H9 (cell line): ENCODE measurements at regions not wholly inside any gene's neighbourhood (a gene's known extent, or its start where the extent isn't known, plus 50 kb on each side); places are given as distances from the start of the nearest gene placed in this dataset.

Source experiments
- DNase-seq: peaks from one replicate; pipeline ENCODE4 v3.0.0-alpha.2; 2017
- H2AFZ ChIP-seq: one replicate; pipeline ENCODE4 v1.6.1; 2013; ENCODE audit warnings: mild to moderate bottlenecking, low read length, control low read depth, moderate library complexity
- H2AK5ac ChIP-seq: 2 replicates; pipeline ENCODE4 v1.6.1; 2013; ENCODE audit warnings: low read length, control low read depth, mixed read lengths; ENCODE audit not compliant: insufficient read length
- H2BK120ac ChIP-seq: one replicate; pipeline ENCODE4 v1.6.1; 2013; ENCODE audit warnings: low read depth, mild to moderate bottlenecking, low read length, control low read depth, inconsistent platforms; ENCODE audit not compliant: poor library complexity, severe bottlenecking
- H2BK12ac ChIP-seq: 2 replicates; pipeline ENCODE4 v1.6.1; 2013; ENCODE audit warnings: low read length, control low read depth, mixed read lengths, low read depth; ENCODE audit not compliant: insufficient read length
- H2BK15ac ChIP-seq: 2 replicates; pipeline ENCODE4 v1.6.1; 2013; ENCODE audit warnings: low read depth, low read length, control low read depth
- H2BK20ac ChIP-seq: one replicate; pipeline ENCODE4 v1.6.1; 2013; ENCODE audit warnings: low read depth, mild to moderate bottlenecking, low read length, control low read depth, inconsistent platforms; ENCODE audit not compliant: poor library complexity, severe bottlenecking
- H2BK5ac ChIP-seq: 2 replicates; pipeline ENCODE4 v1.6.1; 2013; ENCODE audit warnings: low read length, control low read depth, mixed read lengths; ENCODE audit not compliant: insufficient read length
- H3K14ac ChIP-seq: 2 replicates; pipeline ENCODE4 v1.6.1; 2013; ENCODE audit warnings: low read length, control low read depth; ENCODE audit not compliant: insufficient read depth
- H3K18ac ChIP-seq: 2 replicates; pipeline ENCODE4 v1.6.1; 2013; ENCODE audit warnings: low read depth, mild to moderate bottlenecking, mixed read lengths, low read length, control low read depth; ENCODE audit not compliant: insufficient read length
- H3K23ac ChIP-seq: 2 replicates; pipeline ENCODE4 v1.6.1; 2013; ENCODE audit warnings: low read length, control low read depth, mixed read lengths, low read depth; ENCODE audit not compliant: insufficient read length
- H3K23me2 ChIP-seq: 2 replicates; pipeline ENCODE4 v1.6.1; 2013; ENCODE audit warnings: low read depth, mild to moderate bottlenecking, mixed read lengths, low read length, control low read depth; ENCODE audit not compliant: insufficient read length, poor library complexity, severe bottlenecking
- H3K27ac ChIP-seq: 2 replicates; pipeline ENCODE4 v1.5.1; 2013; ENCODE audit warnings: low read length, control low read depth, mixed read lengths, low read depth; ENCODE audit not compliant: insufficient read length
- H3K27me3 ChIP-seq: 2 replicates; pipeline ENCODE4 v1.6.1; 2013; ENCODE audit warnings: low read length, control low read depth, inconsistent platforms; ENCODE audit not compliant: insufficient read depth
- H3K4ac ChIP-seq: 2 replicates; pipeline ENCODE4 v1.6.1; 2013; ENCODE audit warnings: low read depth, mild to moderate bottlenecking, control low read depth, inconsistent platforms, low read length, moderate library complexity
- H3K4me1 ChIP-seq: 2 replicates; pipeline ENCODE4 v1.6.1; 2013; ENCODE audit warnings: low read length, control low read depth, inconsistent platforms; ENCODE audit not compliant: insufficient read depth
- H3K4me2 ChIP-seq: 2 replicates; pipeline ENCODE4 v1.6.1; 2013; ENCODE audit warnings: low read length, control low read depth, mixed read lengths; ENCODE audit not compliant: insufficient read length, insufficient read depth
- H3K56ac ChIP-seq: 2 replicates; pipeline ENCODE4 v1.6.1; 2013; ENCODE audit warnings: low read depth, mild to moderate bottlenecking, mixed read lengths, low read length, control low read depth; ENCODE audit not compliant: insufficient read length
- H3K79me1 ChIP-seq: 2 replicates; pipeline ENCODE4 v1.6.1; 2013; ENCODE audit warnings: low read depth, mild to moderate bottlenecking, moderate library complexity, low read length, control low read depth, inconsistent platforms; ENCODE audit not compliant: insufficient read depth, poor library complexity, severe bottlenecking
- H3K79me2 ChIP-seq: 2 replicates; pipeline ENCODE4 v1.6.1; 2013; ENCODE audit warnings: low read length, control low read depth, inconsistent platforms; ENCODE audit not compliant: insufficient read depth
- H3K9ac ChIP-seq: 2 replicates; pipeline ENCODE4 v1.6.1; 2013; ENCODE audit warnings: low read length, control low read depth, mixed read lengths; ENCODE audit not compliant: insufficient read length; ENCODE audit errors: extremely low read depth
- H3K9me3 ChIP-seq: one replicate; pipeline ENCODE4 v1.6.1; 2013; ENCODE audit warnings: low read depth, low read length, inconsistent platforms; ENCODE audit not compliant: control insufficient read depth
- H3T11ph ChIP-seq: one replicate; pipeline ENCODE4 v1.6.1; 2013; ENCODE audit warnings: mild to moderate bottlenecking, low read length, control low read depth, inconsistent platforms
- H4K20me1 ChIP-seq: one replicate; pipeline ENCODE4 v1.6.1; 2013; ENCODE audit not compliant: control insufficient read depth, insufficient read length, insufficient read depth
- H4K5ac ChIP-seq: 2 replicates; pipeline ENCODE4 v1.6.1; 2013; ENCODE audit warnings: low read depth, mild to moderate bottlenecking, mixed read lengths, low read length, control low read depth; ENCODE audit not compliant: insufficient read length
- H4K8ac ChIP-seq: replicated peaks from 2 replicates; pipeline ENCODE4 v1.6.1; 2013; ENCODE audit warnings: low read length, control low read depth, mixed read lengths, low read depth; ENCODE audit not compliant: insufficient read length
- H4K91ac ChIP-seq: 2 replicates; pipeline ENCODE4 v1.6.1; 2013; ENCODE audit warnings: low read depth, mild to moderate bottlenecking, moderate library complexity, mixed read lengths, low read length, control low read depth; ENCODE audit not compliant: insufficient read length
- H3K27ac Mint-ChIP-seq, 3 experiments: 2 replicates in 2 of 3; 3 replicates in 1 of 3; pipeline ENCODE4 v1.8.0; 2020 to 2021; ENCODE audit warnings: mixed read lengths in 3 of 3, mild to moderate bottlenecking in 1 of 3, moderate library complexity in 1 of 3
- H3K27me3 Mint-ChIP-seq: 2 replicates; pipeline ENCODE4 v1.8.0; 2021; ENCODE audit warnings: low read depth, mild to moderate bottlenecking, moderate library complexity, mixed read lengths
- H3K36me3 Mint-ChIP-seq, 3 experiments: 2 replicates in 2 of 3; 3 replicates in 1 of 3; pipeline ENCODE4 v1.8.0; 2020 to 2021; ENCODE audit warnings: low read depth in 3 of 3, mixed read lengths in 3 of 3; ENCODE audit not compliant: insufficient read depth in 1 of 3
- H3K4me1 Mint-ChIP-seq, 2 experiments: 2 replicates each; pipeline ENCODE4 v1.8.0; 2020; ENCODE audit warnings: mixed read lengths in 2 of 2
- H3K4me3 Mint-ChIP-seq, 2 experiments: 2 replicates in 1 of 2; 3 replicates in 1 of 2; pipeline ENCODE4 v1.8.0; 2020 to 2021; ENCODE audit warnings: mild to moderate bottlenecking in 2 of 2, mixed read lengths in 2 of 2, moderate library complexity in 1 of 2
- H3K9me3 Mint-ChIP-seq, 2 experiments: 2 replicates in 1 of 2; 3 replicates in 1 of 2; pipeline ENCODE4 v1.8.0; 2020; ENCODE audit warnings: mild to moderate bottlenecking in 2 of 2, mixed read lengths in 2 of 2, moderate library complexity in 1 of 2
- WGBS: extraction: QIAGEN DNeasy Blood & Tissue Kit; methylation state at CpG from one replicate; pipeline ENCODE4 v1.1.7; 2013; ENCODE audit warnings: missing lambda C conversion rate, low lambda C conversion rate, mixed read lengths; ENCODE audit not compliant: insufficient read length; ENCODE audit errors: extremely low coverage; 5-methylcytosine and 5-hydroxymethylcytosine counted together
- TF ChIP-seq, protein P1 (sequence below): fragments of 200-600 bp; sonication (generic); conservative IDR thresholded peaks from 3 replicates; pipeline ENCODE4 v1.8.0; 2021; ENCODE audit warnings: antibody characterized with exemption, mild to moderate bottlenecking

DNA sequence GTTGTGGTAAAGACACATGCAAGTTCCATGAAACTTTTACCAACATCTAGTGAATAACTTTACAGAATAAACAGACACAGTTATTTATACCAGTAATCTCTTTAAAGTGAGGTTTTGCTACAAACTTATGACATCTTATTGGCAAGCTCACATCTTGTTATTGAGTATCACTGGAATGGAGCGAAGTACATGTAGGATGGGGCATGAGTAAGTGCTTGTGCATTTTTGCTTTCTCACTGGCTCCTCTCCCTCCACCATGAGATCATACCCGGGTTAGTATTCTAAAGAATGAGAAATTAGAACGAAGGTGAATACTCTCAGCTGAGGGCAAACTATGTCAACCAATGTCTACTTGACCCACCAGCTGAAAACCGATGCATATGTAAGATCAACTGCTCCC is 193.3 kb upstream of the ZNF717 start:
- H3K9me3 Mint-ChIP-seq: peaks cover 0 to 10% of the 10 kb centered on the region in 2 experiments; a peak in 3 of 5 replicates
- Histone ChIP-seq H3K23ac (no peak overlapping the region), H3K79me1 (no peaks in the 10 kb centered on the region), H4K8ac (no peak overlapping the region), H3T11ph (no peak overlapping the region), H2BK15ac (no peak overlapping the region), H2BK20ac (no peak overlapping the region), H4K91ac (no peak overlapping the region), H3K4me2 (no peak overlapping the region), H3K27me3 (no peaks in the 10 kb centered on the region), H3K18ac (no peak overlapping the region), H2AFZ (no peak overlapping the region), H3K4me1 (no peaks in the 10 kb centered on the region), H3K79me2 (no peaks in the 10 kb centered on the region), H4K5ac (no peak overlapping the region), H2AK5ac (no peak overlapping the region), H3K9ac (no peak overlapping the region), H3K14ac (no peak overlapping the region), H3K27ac (no peak overlapping the region), H3K4ac (no peak overlapping the region), H3K56ac (no peak overlapping the region), H2BK12ac (no peak overlapping the region), H3K23me2 (no peaks in the 10 kb centered on the region), H3K9me3 (no peaks in the 10 kb centered on the region), H4K20me1 (no peaks in the 10 kb centered on the region), H2BK5ac (no peak overlapping the region), H2BK120ac (no peak overlapping the region)
- no peaks in the 10 kb centered on the region for H3K27me3 Mint-ChIP-seq
- no CpG with 5 or more reads among the region's 4 CpGs for WGBS
- no peak overlapping the region for H3K4me3 Mint-ChIP-seq
- no peak for DNase-seq
- TF ChIP-seq, protein P1, sequence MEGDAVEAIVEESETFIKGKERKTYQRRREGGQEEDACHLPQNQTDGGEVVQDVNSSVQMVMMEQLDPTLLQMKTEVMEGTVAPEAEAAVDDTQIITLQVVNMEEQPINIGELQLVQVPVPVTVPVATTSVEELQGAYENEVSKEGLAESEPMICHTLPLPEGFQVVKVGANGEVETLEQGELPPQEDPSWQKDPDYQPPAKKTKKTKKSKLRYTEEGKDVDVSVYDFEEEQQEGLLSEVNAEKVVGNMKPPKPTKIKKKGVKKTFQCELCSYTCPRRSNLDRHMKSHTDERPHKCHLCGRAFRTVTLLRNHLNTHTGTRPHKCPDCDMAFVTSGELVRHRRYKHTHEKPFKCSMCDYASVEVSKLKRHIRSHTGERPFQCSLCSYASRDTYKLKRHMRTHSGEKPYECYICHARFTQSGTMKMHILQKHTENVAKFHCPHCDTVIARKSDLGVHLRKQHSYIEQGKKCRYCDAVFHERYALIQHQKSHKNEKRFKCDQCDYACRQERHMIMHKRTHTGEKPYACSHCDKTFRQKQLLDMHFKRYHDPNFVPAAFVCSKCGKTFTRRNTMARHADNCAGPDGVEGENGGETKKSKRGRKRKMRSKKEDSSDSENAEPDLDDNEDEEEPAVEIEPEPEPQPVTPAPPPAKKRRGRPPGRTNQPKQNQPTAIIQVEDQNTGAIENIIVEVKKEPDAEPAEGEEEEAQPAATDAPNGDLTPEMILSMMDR: no peak
- no peaks in the 10 kb centered on the region for H3K4me1 Mint-ChIP-seq
- no peak overlapping the region for H3K27ac Mint-ChIP-seq
- H3K36me3 Mint-ChIP-seq: peaks cover 0 to 6% (median 0%) of the 10 kb centered on the region in 3 experiments; a peak in 4 of 7 replicates
